Omental fat pad (tissue), 3 donors: ENCODE measurements at regions not wholly inside any gene's neighbourhood (a gene's known extent, or its start where the extent isn't known, plus 50 kb on each side); places are given as distances from the start of the nearest gene placed in this dataset.
"Not testable (repeated sequence)": the region's sequence is repeated elsewhere in the genome, so short reads cannot be mapped to it uniquely, and the experiment has no call there.

Experiments used
- ATAC-seq: fragments of 150-250 bp; one replicate; pipeline ENCODE4 v1.9.1; 2016; ENCODE audit warnings: mild to moderate bottlenecking, moderate library complexity; ENCODE audit not compliant: low FRiP score
- DNase-seq: peaks from one replicate; pipeline ENCODE4 v3.0.0-alpha.2; 2019; ENCODE audit warnings: low spot score
- CTCF ChIP-seq, 3 donors: fragments of 450-650 bp; IDR thresholded peaks; one replicate each; pipeline ENCODE4 v1.5.1; 2016 to 2017; ENCODE audit warnings: antibody characterized with exemption in 3 of 3, mild to moderate bottlenecking in 3 of 3, moderate library complexity in 2 of 3

- no peak for TF ChIP-seq CTCF (IDR thresholded peaks at IDR 0.05)
- DNase-seq, result no peak
- ATAC-seq, result no peak
These were observed 764.1 kb upstream of the NXPH2 start for GRCh38 chr2:139544186-139544851.

GRCh38 chr2:139538332-139539020 lies 758.3 kb upstream of the NXPH2 start:
- ATAC-seq, DNase-seq: not testable (repeated sequence)

GRCh38 chr2:139529080-139529479 lies 748.9 kb upstream of the NXPH2 start:
- ATAC-seq, result peak; percentile 51
- no peak for TF ChIP-seq CTCF (IDR thresholded peaks at IDR 0.05)
- no peak for DNase-seq

GRCh38 chr2:139526781-139527180 lies 746.6 kb upstream of the NXPH2 start:
- TF ChIP-seq CTCF (IDR thresholded peaks at IDR 0.05), result no peak
- no peak for ATAC-seq
- DNase-seq, result no peak

GRCh38 chr2:139518321-139518720 lies 738.1 kb upstream of the NXPH2 start:
- DNase-seq, result no peak
- ATAC-seq, result no peak
- TF ChIP-seq CTCF (IDR thresholded peaks at IDR 0.05), result no peak

- no peak for TF ChIP-seq CTCF (IDR thresholded peaks at IDR 0.05)
- no peak for DNase-seq
- ATAC-seq, result no peak
These were observed 734.8 kb upstream of the NXPH2 start for GRCh38 chr2:139514951-139515350.

GRCh38 chr2:139495851-139496250 lies 715.7 kb upstream of the NXPH2 start:
- no peak for DNase-seq
- TF ChIP-seq CTCF (IDR thresholded peaks at IDR 0.05), result no peak
- no peak for ATAC-seq
